K562 (cell line): ENCODE measurements at regions not wholly inside any gene's neighbourhood (a gene's known extent, or its start where the extent isn't known, plus 50 kb on each side); places are given as distances from the start of the nearest gene placed in this dataset.

ENCODE experiments used
- ATAC-seq: fragments of 200-7000 bp; cut with Tn5 transposase; 3 replicates; pipeline ENCODE4 v1.9.1; 2020; ENCODE audit warnings: moderate library complexity
- BruUV-seq: library from RNA; stranded (reverse); fragments of 400-500 nt; replicated peaks from 2 replicates; lab custom pipeline; 2021; lab: Mats Ljungman, UMichigan
- CTCF ChIA-PET: fragments of 300-600 bp; formaldehyde crosslinking; extraction: SDS; loops from one replicate; lab custom pipeline; 2021; ENCODE audit warnings: low intra/inter-chr PET ratio; lab: Yijun Ruan, JAX
- POLR2A ChIA-PET: fragments of 300-600, 350-650 bp; sonication (Branson Sonifier 250); formaldehyde crosslinking; extraction: SDS; loops from one replicate; lab custom pipeline; 2021; ENCODE audit warnings: antibody characterized with exemption, inconsistent platforms; lab: Yijun Ruan, JAX
- DNase-seq, 4 experiments: peaks; one replicate each; pipeline versions ENCODE4 v3.0.0 to v3.0.0-alpha.2; 2011 to 2018; ENCODE audit warnings: low spot score in 3 of 4, mixed read lengths in 3 of 4; ENCODE audit errors: extremely low read depth in 1 of 4
- FAIRE-seq: peaks from 2 replicates; lab custom pipeline; 2011; peaks lifted over from hg19 to GRCh38; lab: Jason Lieb, UNC
- H2AFZ ChIP-seq: 2 replicates; pipeline ENCODE4 v1.6.0; 2011; ENCODE audit warnings: low read depth, low read length, control low read depth, inconsistent platforms
- H3K27ac ChIP-seq: fragments of 200-600 bp; 3 replicates; pipeline ENCODE4 v1.8.0; 2011; ENCODE audit warnings: low read depth, mild to moderate bottlenecking, control low read depth, inconsistent platforms, low read length, moderate library complexity, mixed read lengths; ENCODE audit errors: extremely low read depth
- H3K27me3 ChIP-seq, 2 experiments: fragments of 300-600 bp in 1 of 2; 2 replicates in 1 of 2; 3 replicates in 1 of 2; pipeline versions ENCODE4 v1.6.0 to v1.8.0; 2011; ENCODE audit warnings: inconsistent platforms in 2 of 2, low read length in 2 of 2, mild to moderate bottlenecking in 1 of 2, mixed read lengths in 1 of 2, moderate library complexity in 1 of 2; ENCODE audit not compliant: control insufficient read depth in 2 of 2, insufficient read depth in 2 of 2
- H3K36me3 ChIP-seq: fragments of 300-600 bp; 3 replicates; pipeline ENCODE4 v1.8.0; 2011; ENCODE audit warnings: mild to moderate bottlenecking, low read length, inconsistent platforms; ENCODE audit not compliant: control insufficient read depth, insufficient read depth
- H3K4me1 ChIP-seq, 2 experiments: fragments of 200-600 bp in 1 of 2; replicated peaks in 1 of 2; 2 replicates in 1 of 2; 3 replicates in 1 of 2; pipeline versions ENCODE4 v1.5.1 to v1.8.0; 2011; ENCODE audit warnings: inconsistent platforms in 2 of 2, low read length in 2 of 2, mild to moderate bottlenecking in 1 of 2, mixed read lengths in 1 of 2, moderate library complexity in 1 of 2; ENCODE audit not compliant: control insufficient read depth in 2 of 2, insufficient read depth in 2 of 2
- H3K4me2 ChIP-seq: 2 replicates; pipeline ENCODE4 v1.6.1; 2011; ENCODE audit warnings: low read length, control low read depth, inconsistent platforms, mixed read lengths; ENCODE audit not compliant: insufficient read depth
- H3K4me3 ChIP-seq: fragments of 200-600 bp; sonication (generic), shearing (Covaris generic); 2 replicates; pipeline ENCODE4 v1.5.1; 2016; ENCODE audit warnings: control low read depth, inconsistent platforms
- H3K79me2 ChIP-seq: fragments of 200-600 bp; 3 replicates; pipeline ENCODE4 v1.8.0; 2011; ENCODE audit warnings: low read length, inconsistent platforms; ENCODE audit not compliant: control insufficient read depth, insufficient read depth
- H3K9ac ChIP-seq, 2 experiments: 2 replicates each; pipeline versions ENCODE4 v1.6.0 to v1.6.1; 2011; ENCODE audit warnings: low read depth in 2 of 2, low read length in 2 of 2, control low read depth in 1 of 2, inconsistent platforms in 1 of 2, mild to moderate bottlenecking in 1 of 2, mixed read lengths in 1 of 2; ENCODE audit not compliant: insufficient read depth in 1 of 2
- H3K9me1 ChIP-seq: one replicate; pipeline ENCODE4 v1.6.0; 2011; ENCODE audit warnings: inconsistent platforms, mild to moderate bottlenecking, low read length, moderate library complexity; ENCODE audit not compliant: control insufficient read depth, insufficient read depth
- H3K9me3 ChIP-seq: replicated peaks from 2 replicates; pipeline ENCODE4 v1.5.1; 2011; ENCODE audit warnings: low read depth, low read length, inconsistent platforms; ENCODE audit not compliant: control insufficient read depth, insufficient read depth
- H4K20me1 ChIP-seq: replicated peaks from 2 replicates; pipeline ENCODE4 v1.6.1; 2011; ENCODE audit warnings: low read length, inconsistent platforms, mixed read lengths; ENCODE audit not compliant: control insufficient read depth, insufficient read depth
- COPS2 ChIP-seq: fragments of 450-650 bp; conservative IDR thresholded peaks from 2 replicates; pipeline ENCODE4 v1.6.1; 2016; ENCODE audit warnings: mild to moderate bottlenecking, moderate library complexity
- E2F3 ChIP-seq: fragments of 250-450 bp; sonication (Bioruptor Pico); IDR thresholded peaks from 2 replicates; pipeline ENCODE4 v1.4.0; 2020; ENCODE audit warnings: mild to moderate bottlenecking
- FOXP1 ChIP-seq: sonication (generic); formaldehyde crosslinking; IDR thresholded peaks from 2 replicates; pipeline ENCODE4 v1.8.0; 2022; ENCODE audit warnings: mild to moderate bottlenecking, missing genetic modification reagents
- GTF2F1 ChIP-seq: IDR thresholded peaks from 2 replicates; pipeline ENCODE4 v1.6.1; 2011; ENCODE audit warnings: low read depth, low read length, improper control_type of control experiment
- HMGN3 ChIP-seq: IDR thresholded peaks from 2 replicates; pipeline ENCODE4 v1.6.1; 2011; ENCODE audit warnings: borderline replicate concordance, low read depth, mild to moderate bottlenecking, mixed read lengths, low read length; ENCODE audit not compliant: insufficient read length; ENCODE audit errors: extremely low read depth
- NEUROD1 ChIP-seq: fragments of 150-350 bp; IDR thresholded peaks from 2 replicates; pipeline ENCODE4 v1.6.1; 2014; ENCODE audit warnings: borderline replicate concordance, low read length, low read depth; ENCODE audit not compliant: partially characterized antibody
- OTX1 ChIP-seq: fragments of 450-650 bp; formaldehyde crosslinking; IDR thresholded peaks from 2 replicates; pipeline ENCODE4 v1.4.0; 2022; ENCODE audit warnings: mild to moderate bottlenecking
- RBFOX2 ChIP-seq: fragments of 200-400 bp; formaldehyde crosslinking; IDR thresholded peaks from 2 replicates; pipeline ENCODE4 v1.6.1; 2017; ENCODE audit warnings: low read depth, mild to moderate bottlenecking, low read length, moderate library complexity
- STAT5B ChIP-seq: fragments of 250-450 bp; sonication (Bioruptor Pico); IDR thresholded peaks from 2 replicates; pipeline ENCODE4 v1.8.0; 2021; ENCODE audit warnings: mild to moderate bottlenecking, inconsistent platforms
- ZBTB2 ChIP-seq: fragments of 450-650 bp; IDR thresholded peaks from 2 replicates; pipeline ENCODE4 v1.6.1; 2016; ENCODE audit warnings: antibody characterized with exemption
- ZNF143 ChIP-seq: sonication (generic); formaldehyde crosslinking; IDR thresholded peaks from 2 replicates; pipeline ENCODE4 v1.9.0; 2022; ENCODE audit warnings: mild to moderate bottlenecking, missing genetic modification reagents
- ZNF212 ChIP-seq: fragments of 450-650 bp; formaldehyde crosslinking; IDR thresholded peaks from 2 replicates; pipeline ENCODE4 v1.4.0; 2020; ENCODE audit warnings: mild to moderate bottlenecking
- ZNF274 ChIP-seq: IDR thresholded peaks from 2 replicates; pipeline ENCODE4 v1.6.1; 2011; ENCODE audit warnings: low read depth, mild to moderate bottlenecking, low read length, moderate library complexity, borderline replicate concordance
- WGBS: fragments of 100-300 bp; shearing (Covaris generic); methylation state at CpG from one replicate; pipeline ENCODE4 v1.1.6; 2016; ENCODE audit warnings: low coverage, mixed read lengths; ENCODE audit not compliant: insufficient coverage; ENCODE audit errors: missing lambda C conversion rate; 5-methylcytosine and 5-hydroxymethylcytosine counted together
- in situ Hi-C: fragments of 300-500 bp; cut with MboI; formaldehyde crosslinking; loops from 4 replicates; pipeline ENCODE4 v1.15.0; 2018; ENCODE audit warnings: inconsistent platforms, mixed read lengths
- intact Hi-C: fragments of 100-400 bp; cut with micrococcal nuclease; formaldehyde crosslinking; loops from 2 replicates; pipeline ENCODE4 v1.14.2; 2022

GRCh38 chr7:19439517-19439916 is 269.3 kb downstream of the POLR1F start:
- no peak for DNase-seq
- no peak for FAIRE-seq
- WGBS = 3% methylated on average over 3 of the region's 3 CpGs
- no peaks in the 10 kb centered on the region for H3K36me3 ChIP-seq
- ChIA-PET POLR2A (no interaction called here), CTCF (no interaction called here)
- no peak overlapping the region for H3K4me2 ChIP-seq
- in situ Hi-C loops (no loop called here), intact Hi-C loops (no loop called here)
- H3K4me1 ChIP-seq = no peaks in the 10 kb centered on the region
- no peaks in the 10 kb centered on the region; the same call in 1 of the 2 replicates for H3K9me3 ChIP-seq
- H3K79me2 ChIP-seq = no peaks in the 10 kb centered on the region
- H3K9me1 ChIP-seq = no peaks in the 10 kb centered on the region
- no peaks in the 10 kb centered on the region for H4K20me1 ChIP-seq
- H2AFZ ChIP-seq = no peak overlapping the region
- no peaks in the 10 kb centered on the region for H3K27me3 ChIP-seq
- BruUV-seq = no TSS peak
- H3K9ac ChIP-seq = no peak overlapping the region
- no peak overlapping the region for H3K27ac ChIP-seq
- ATAC-seq = no peak
- TF ChIP-seq GTF2F1 (no peak), RBFOX2 (no peak), ZNF212 (no peak), ZNF143 (CRISPR knock-in tag) (no peak), E2F3 (CRISPR knock-in tag) (no peak), HMGN3 (no peak), FOXP1 (no peak), NEUROD1 (no peak), COPS2 (no peak), OTX1 (no peak), ZNF274 (no peak), ZBTB2 (no peak), STAT5B (CRISPR knock-in tag) (no peak)
- TF ChIP-seq, all 486 proteins: peak for 0
- H3K4me3 ChIP-seq = no peak overlapping the region
